ENCODE measurements at regions not wholly inside any gene's neighbourhood (a gene's known extent, or its start where the extent isn't known, plus 50 kb on each side); places are given as distances from the start of the nearest gene placed in this dataset.

DNA sequence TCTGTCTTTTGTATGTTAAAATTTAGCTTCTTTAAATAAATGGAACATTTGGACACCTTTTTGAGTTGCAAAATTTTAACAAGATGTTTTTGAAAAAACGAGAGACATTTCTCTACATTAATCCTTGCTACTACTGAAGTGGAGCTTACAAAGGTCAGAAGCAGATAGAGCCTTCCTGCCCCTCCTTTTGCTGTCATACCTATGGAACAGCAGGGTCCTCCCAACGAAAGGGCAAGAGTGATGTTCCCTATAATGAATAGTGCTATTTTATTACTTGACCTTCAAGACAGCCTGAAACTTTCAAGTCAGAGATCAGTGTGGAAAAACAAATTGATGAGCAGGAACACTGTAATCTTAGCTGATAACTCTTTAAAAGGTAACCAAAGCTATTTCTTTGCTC, 1538.9 kb downstream of the PLA2G4A start:
- no peak for DNase-seq

GRCh38 chr1:188371295-188371806, 1542.6 kb downstream of the PLA2G4A start:
- no peak for DNase-seq

DNA sequence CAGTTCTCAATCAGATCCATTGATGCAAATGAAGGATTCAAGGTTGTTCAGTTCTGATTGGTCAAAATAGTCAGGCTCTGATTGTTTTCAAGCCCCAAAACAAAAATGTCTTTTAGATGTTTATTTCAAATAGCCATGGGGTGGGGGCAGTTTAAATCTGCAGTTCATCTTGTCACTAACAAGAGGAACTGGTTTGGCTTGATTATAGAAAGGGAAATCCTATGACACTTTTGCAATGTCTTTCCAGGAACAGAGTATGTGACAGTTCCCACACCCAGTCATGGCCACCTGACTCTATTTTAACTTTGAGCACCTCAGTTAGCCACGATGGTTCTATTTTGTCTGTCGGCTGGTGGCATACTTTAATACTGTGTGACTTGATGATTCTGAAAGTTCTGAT, 1544.1 kb downstream of the PLA2G4A start:
- DNase-seq, result no peak

- no peak for DNase-seq
These were observed 1554.1 kb downstream of the PLA2G4A start for GRCh38 chr1:188382851-188383250.

GRCh38 chr1:188386161-188386560, 1557.4 kb downstream of the PLA2G4A start:
- no peak for DNase-seq

- DNase-seq, result no peak
These were observed 1557.9 kb downstream of the PLA2G4A start for GRCh38 chr1:188386666-188387065.

- DNase-seq, result no peak
These were observed 1565.9 kb downstream of the PLA2G4A start for GRCh38 chr1:188394677-188395076.

DNA sequence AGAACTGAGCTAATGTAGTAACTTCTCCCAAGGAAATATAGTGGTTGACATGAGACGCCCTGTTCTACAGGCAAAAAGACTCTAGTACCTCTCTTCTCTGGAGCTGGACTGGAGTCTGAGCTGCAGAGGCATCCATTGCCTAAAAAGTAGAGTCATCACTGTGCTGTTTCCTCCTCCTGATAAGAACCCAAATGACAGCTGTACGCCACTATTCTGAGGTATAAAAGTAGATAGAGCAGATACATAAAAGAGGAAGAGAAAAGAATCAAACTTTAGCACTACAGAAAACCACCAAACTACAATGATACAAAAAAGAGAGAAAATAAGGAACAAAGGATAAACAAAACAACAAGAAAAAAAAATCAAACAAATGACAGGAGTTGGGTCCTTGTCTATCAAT, 1568.8 kb downstream of the PLA2G4A start:
- no peak for DNase-seq

- no peak for DNase-seq
These were observed 1574.2 kb downstream of the PLA2G4A start for GRCh38 chr1:188402986-188403385.

DNA sequence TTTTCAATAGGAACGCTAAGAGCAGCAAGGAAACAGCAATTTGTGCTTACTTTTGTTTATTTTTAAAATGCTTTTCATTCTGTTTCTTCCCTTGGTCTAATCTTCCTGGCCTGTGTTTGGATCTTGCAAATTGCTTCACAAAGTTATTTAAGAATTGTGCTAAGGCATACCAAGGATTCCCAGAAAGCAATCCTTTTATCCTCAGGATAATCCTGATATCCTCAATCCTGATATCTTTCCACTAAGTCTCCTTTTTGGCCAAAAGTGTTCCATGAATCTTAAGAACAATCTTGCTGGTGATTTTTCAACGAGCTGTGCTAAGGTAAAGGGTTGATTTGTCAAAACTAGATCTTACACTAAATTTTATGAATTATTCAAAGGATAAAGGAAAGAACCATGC, 1577.9 kb downstream of the PLA2G4A start:
- no peak for DNase-seq

- DNase-seq, result no peak
These were observed 1591.4 kb downstream of the PLA2G4A start for GRCh38 chr1:188420177-188420576.

- no peak for DNase-seq
These were observed 1594.3 kb downstream of the PLA2G4A start for GRCh38 chr1:188423073-188423472.

DNA sequence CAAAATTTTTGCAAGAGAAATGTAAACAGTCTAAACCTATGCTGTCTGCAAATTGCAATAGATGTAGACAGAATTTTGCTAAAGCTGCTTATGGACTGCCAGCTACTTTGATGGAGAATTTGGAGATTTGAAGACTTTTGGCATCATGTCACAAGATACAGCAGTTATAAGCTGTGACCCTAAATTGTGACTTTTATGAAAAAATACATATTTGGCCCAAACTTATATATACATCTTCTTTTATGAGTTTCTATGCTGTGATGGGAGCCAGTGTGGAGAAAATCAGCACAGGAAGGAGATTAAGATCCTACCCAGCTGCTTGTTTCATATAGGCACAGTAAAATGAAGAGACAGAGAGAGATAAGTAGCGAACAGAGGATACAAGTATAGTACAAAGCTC, 1595.4 kb downstream of the PLA2G4A start:
- no peak for DNase-seq

DNA sequence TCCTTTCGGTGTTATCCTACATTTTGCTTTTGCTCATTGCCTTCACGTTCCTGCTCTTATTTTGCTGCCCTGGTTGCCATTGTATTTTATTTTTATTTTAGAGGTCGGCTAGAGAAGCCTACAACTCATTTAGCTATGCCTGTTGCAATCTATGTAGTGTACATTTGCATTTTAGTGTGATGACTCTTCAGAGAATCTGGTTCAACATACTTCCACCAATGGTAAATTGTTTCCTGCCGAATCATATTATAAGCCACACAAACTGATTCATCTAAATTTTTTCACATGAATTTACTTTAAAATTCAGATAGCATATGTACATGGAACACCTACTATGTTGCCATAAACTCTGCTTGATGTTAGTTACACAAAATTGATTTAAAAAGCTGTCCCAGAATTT, 1596.9 kb downstream of the PLA2G4A start:
- DNase-seq, result no peak

DNA sequence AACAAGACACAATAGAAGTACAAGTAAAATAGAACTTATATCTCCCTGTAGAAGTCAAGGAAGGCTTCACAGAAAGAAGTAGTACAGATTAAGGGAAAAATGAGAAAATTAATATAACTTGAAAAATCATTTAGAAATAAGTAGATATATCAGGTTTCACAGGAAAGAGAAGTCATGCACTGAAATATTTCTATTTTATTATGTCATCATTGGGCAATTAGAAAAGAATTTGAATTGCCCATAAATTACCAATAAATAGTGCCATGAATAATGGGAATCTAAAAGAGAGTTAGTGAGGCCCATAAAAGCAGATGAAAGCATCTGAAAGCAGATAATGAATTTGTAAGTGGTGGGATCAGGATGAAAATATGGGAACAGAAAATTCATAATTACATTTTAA, 1597.8 kb downstream of the PLA2G4A start:
- no peak for DNase-seq

DNA sequence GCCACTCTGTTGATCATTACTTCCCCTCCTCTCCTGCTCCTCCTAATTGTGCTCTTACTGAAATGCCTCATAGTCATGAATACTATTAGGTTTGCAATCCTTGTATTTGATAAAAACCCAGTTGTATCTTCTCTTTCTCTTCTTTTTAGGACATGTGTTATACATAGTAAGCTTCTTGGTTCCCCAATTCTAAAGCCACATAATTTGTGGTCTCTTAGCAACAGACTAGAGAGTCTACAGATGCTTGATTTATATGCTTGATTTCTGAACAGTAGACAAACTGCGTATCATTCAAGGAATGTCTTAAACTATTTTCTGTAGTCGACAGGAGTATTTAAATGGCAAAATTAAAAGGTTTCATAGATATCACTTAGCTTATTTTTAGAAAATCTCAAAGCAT, 1598.9 kb downstream of the PLA2G4A start:
- DNase-seq, result no peak

- DNase-seq, result no peak
These were observed 1600.6 kb downstream of the PLA2G4A start for GRCh38 chr1:188429386-188429785.

DNA sequence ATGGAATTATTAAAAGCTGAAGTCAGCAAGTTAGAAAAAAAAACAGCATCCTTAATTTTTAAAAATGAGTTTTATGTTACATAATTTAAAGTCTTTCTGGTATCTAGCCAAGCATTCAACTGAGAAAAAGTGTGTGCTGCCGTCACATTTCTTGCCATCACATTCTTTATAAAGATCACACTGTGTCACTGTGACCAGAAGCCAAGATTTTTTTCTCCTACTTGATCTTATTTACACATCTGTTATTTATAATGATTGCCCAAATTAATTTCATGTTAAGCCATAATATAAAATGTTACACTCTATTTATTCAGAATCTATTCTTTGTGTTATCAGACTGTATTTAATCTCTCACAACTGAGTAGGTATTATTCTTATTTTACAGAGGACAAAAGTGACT, 1603.7 kb downstream of the PLA2G4A start:
- no peak for DNase-seq

DNA sequence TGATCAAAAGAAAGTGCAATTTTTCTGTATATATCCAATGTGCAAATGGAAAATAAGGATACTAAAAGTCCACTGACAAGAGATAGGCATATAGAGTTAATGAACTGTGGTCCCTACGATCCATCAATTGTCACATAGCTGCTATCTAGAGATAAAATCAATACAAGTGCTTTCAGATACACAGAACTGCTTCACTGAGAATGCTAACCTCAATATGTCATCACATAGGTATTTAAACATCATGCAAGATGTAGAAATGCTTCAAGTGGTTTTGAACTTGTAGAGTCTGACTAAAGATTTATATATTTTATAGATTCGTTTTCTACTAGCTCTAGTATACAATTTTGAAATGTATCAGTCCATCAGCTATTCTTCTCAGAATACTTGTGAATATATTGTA, 1604.7 kb downstream of the PLA2G4A start:
- DNase-seq, result no peak

DNA sequence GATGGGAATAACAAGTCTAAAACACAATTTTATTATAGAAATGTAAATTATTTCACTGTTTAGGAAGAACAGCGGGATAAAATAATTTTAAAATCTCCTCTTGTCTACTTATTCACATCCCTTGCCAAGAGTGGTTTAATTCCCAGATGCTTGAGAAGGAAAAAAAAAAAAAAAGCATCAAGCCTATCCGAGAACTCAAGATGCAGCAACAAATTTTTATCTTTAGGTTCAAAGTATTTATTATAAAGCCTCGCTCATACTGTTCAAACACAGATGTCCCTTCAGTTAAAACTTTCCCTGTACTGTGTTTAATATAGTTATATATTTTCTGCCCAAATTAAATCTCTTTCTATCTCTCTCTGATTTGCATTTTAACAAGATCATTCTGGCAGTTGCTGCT, 1615.8 kb downstream of the PLA2G4A start:
- DNase-seq, result no peak

- DNase-seq, result no peak
These were observed 1634.1 kb downstream of the PLA2G4A start for GRCh38 chr1:188462837-188463236.

GRCh38 chr1:188463919-188464318, 1635.2 kb downstream of the PLA2G4A start:
- DNase-seq, result no peak

GRCh38 chr1:188466539-188466938, 1637.8 kb downstream of the PLA2G4A start:
- DNase-seq, result no peak

DNA sequence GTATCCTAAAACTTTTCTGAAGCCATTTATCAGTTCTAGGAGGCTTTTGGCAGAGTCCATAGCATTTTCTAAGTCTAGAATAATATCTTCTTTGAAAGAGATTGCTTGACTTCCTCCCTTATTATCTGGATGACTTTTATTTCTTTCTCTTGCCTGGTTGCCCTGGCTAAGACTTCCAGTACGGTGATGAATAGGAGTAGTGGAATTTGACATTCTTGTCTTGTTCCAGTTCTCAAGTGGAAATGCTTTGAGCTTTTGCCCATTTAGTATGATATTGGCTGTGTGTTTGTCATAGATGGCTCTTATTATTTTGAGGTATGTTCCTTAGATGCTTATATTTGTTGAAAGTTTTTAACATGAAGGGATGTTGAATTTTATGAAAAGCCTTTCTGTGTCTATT, 1647.9 kb downstream of the PLA2G4A start:
- DNase-seq, result no peak

DNA sequence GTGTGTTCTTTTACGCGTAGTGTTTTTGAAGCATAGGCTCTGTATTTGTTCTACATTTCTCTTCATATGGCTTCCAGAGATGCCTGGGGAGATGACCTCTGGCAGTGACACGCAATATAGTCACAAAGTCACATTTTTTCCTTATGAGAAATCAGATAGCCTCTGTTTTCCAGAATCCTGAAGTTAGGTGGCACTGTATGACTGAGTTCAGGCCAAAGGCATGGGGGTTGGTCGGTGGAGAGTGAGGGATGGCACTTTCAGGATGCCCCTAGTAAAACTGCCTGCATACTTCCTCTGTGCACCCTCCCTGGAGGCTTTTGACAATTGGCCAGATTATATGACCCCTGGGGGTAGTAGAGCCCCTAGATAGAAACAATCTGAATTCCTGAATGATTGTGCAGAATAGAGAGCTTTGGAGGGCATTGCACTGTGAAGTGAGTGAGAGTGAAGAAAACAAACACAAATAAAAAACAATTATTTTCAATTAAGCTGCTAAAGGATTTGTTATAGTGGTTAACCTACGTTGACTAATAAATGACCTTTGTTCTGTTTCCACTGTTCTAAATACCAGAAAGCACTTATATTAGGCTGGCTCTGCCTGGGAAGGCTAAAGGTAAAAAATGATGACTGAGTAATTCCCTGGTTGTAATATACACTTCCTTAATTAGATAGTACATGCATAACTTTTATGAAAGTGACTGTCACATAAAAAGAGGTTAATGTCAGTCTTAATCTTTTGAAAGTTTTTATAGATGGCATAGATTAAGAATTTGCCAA, 1660.8 kb downstream of the PLA2G4A start:
- DNase-seq, result no peak
